Activated B cell treated with CpG ODN at 0.5 μM for 24 hours (primary cell): ENCODE measurements at regions not wholly inside any gene's neighbourhood (a gene's known extent, or its start where the extent isn't known, plus 50 kb on each side); places are given as distances from the start of the nearest gene placed in this dataset.

Experiments
- ATAC-seq: fragments of 200-7000 bp; cut with Tn5 transposase; one replicate; pipeline ENCODE4 v1.10.0; 2021; ENCODE audit warnings: low read depth, mild to moderate bottlenecking, moderate library complexity
- CTCF ChIA-PET: fragments of 350-600 bp; sonication (Branson Sonifier 250); formaldehyde crosslinking; loops from one replicate; lab custom pipeline; 2021; ENCODE audit warnings: antibody characterized with exemption; lab: Charles Lee
- POLR2A ChIA-PET: fragments of 350-600 bp; sonication (Branson Sonifier 250); formaldehyde crosslinking; loops from one replicate; lab custom pipeline; 2021; ENCODE audit warnings: antibody characterized with exemption; lab: Charles Lee
- DNase-seq: peaks from one replicate; pipeline ENCODE4 v3.0.0; 2022
- H3K27ac Mint-ChIP-seq: one replicate; pipeline ENCODE4 v1.8.0; 2020; ENCODE audit warnings: mixed read lengths
- H3K27me3 Mint-ChIP-seq: one replicate; pipeline ENCODE4 v1.8.0; 2021; ENCODE audit warnings: mixed read lengths
- H3K36me3 Mint-ChIP-seq: one replicate; pipeline ENCODE4 v1.8.0; 2021; ENCODE audit warnings: low read depth, mixed read lengths
- H3K4me1 Mint-ChIP-seq: one replicate; pipeline ENCODE4 v1.8.0; 2021; ENCODE audit warnings: mixed read lengths
- H3K4me3 Mint-ChIP-seq: one replicate; pipeline ENCODE4 v1.8.0; 2020; ENCODE audit warnings: mild to moderate bottlenecking, mixed read lengths
- H3K9me3 Mint-ChIP-seq: one replicate; pipeline ENCODE4 v1.8.0; 2020; ENCODE audit warnings: mixed read lengths
- CTCF ChIP-seq: fragments of 200-600 bp; IDR thresholded peaks from one replicate; pipeline ENCODE4 v1.8.0; 2022; ENCODE audit warnings: antibody characterized with exemption, mild to moderate bottlenecking
- intact Hi-C: fragments of 100-400 bp; cut with micrococcal nuclease; formaldehyde crosslinking; loops from one replicate; pipeline ENCODE4 v1.15.1; 2024

- Mint-ChIP-seq H3K4me1 (no peaks in the 10 kb centered on the region), H3K27ac (no peak overlapping the region), H3K36me3 (no peaks in the 10 kb centered on the region), H3K4me3 (no peak overlapping the region), H3K9me3 (peaks cover 4% of the 10 kb centered on the region), H3K27me3 (no peaks in the 10 kb centered on the region)
- no peak for ATAC-seq
- ChIA-PET CTCF (no interaction called here), POLR2A (no interaction called here)
- no peak for DNase-seq
- no peak for TF ChIP-seq CTCF
- intact Hi-C loops: loop anchor here (10.0 kb wide), 1 partner anchor 57 kb away; no protein-coding TSS in a partner anchor
These were observed 786.4 kb downstream of the MCTP2 start for GRCh38 chr15:95017666-95018328.

- ATAC-seq: no peak
- H3K4me3 Mint-ChIP-seq: no peak overlapping the region
- CTCF ChIA-PET: no interaction called here
- TF ChIP-seq CTCF: no peak
- H3K27me3 Mint-ChIP-seq: no peaks in the 10 kb centered on the region
- intact Hi-C loops: loop anchor here (10.0 kb wide), 1 partner anchor 56 kb away; no protein-coding TSS in a partner anchor
- DNase-seq: no peak
- H3K36me3 Mint-ChIP-seq: no peaks in the 10 kb centered on the region
- POLR2A ChIA-PET: no interaction called here
- H3K27ac Mint-ChIP-seq: no peak overlapping the region
- peaks cover 4% of the 10 kb centered on the region for H3K9me3 Mint-ChIP-seq
- no peaks in the 10 kb centered on the region for H3K4me1 Mint-ChIP-seq
These were observed 787.7 kb downstream of the MCTP2 start for GRCh38 chr15:95018888-95019545.

- Mint-ChIP-seq H3K36me3 (no peaks in the 10 kb centered on the region), H3K4me1 (no peaks in the 10 kb centered on the region), H3K27ac (no peak overlapping the region), H3K27me3 (no peaks in the 10 kb centered on the region), H3K4me3 (no peak overlapping the region), H3K9me3 (peaks cover 4% of the 10 kb centered on the region)
- ChIA-PET CTCF (no interaction called here), POLR2A (no interaction called here)
- ATAC-seq: no peak
- DNase-seq: no peak
- intact Hi-C loops: loop anchor here (10.0 kb wide), 1 partner anchor 55 kb away; no protein-coding TSS in a partner anchor
- no peak for TF ChIP-seq CTCF
These were observed 788.5 kb downstream of the MCTP2 start for GRCh38 chr15:95019907-95020306.

- ChIA-PET POLR2A (no interaction called here), CTCF (interaction anchor here (0.7 kb wide), 1 partner anchor 548 kb away, joined by 3 read pairs; no protein-coding TSS in a partner anchor)
- Mint-ChIP-seq H3K4me3 (no peak overlapping the region), H3K9me3 (peaks cover 4% of the 10 kb centered on the region), H3K4me1 (no peaks in the 10 kb centered on the region), H3K27me3 (no peaks in the 10 kb centered on the region), H3K27ac (no peak overlapping the region), H3K36me3 (no peaks in the 10 kb centered on the region)
- no peak for TF ChIP-seq CTCF
- no peak for ATAC-seq
- no peak for DNase-seq
- intact Hi-C loops: no loop called here
These were observed 790.5 kb downstream of the MCTP2 start for GRCh38 chr15:95021816-95022215.

GRCh38 chr15:95024351-95024750 is 793.0 kb downstream of the MCTP2 start:
- ChIA-PET CTCF (no interaction called here), POLR2A (no interaction called here)
- intact Hi-C loops: no loop called here

More at GRCh38 chr15:95024351-95024750, 793.0 kb downstream of the MCTP2 start:
- no peak overlapping the region for H3K4me3 Mint-ChIP-seq
- H3K27me3 Mint-ChIP-seq: no peaks in the 10 kb centered on the region
- ATAC-seq: no peak
- TF ChIP-seq CTCF: no peak
- no peak for DNase-seq
- H3K27ac Mint-ChIP-seq: no peak overlapping the region
- no peaks in the 10 kb centered on the region for H3K4me1 Mint-ChIP-seq
- peaks cover 4% of the 10 kb centered on the region for H3K9me3 Mint-ChIP-seq
- H3K36me3 Mint-ChIP-seq: no peaks in the 10 kb centered on the region
